H1 (cell line): ENCODE measurements at regions not wholly inside any gene's neighbourhood (a gene's known extent, or its start where the extent isn't known, plus 50 kb on each side); places are given as distances from the start of the nearest gene placed in this dataset.

Experiments
- CBX5 ChIP-seq: fragments of 300-800, 300-1000 bp; sonication (generic); IDR thresholded peaks from 2 replicates; pipeline ENCODE4 v1.7.1; 2016; ENCODE audit warnings: antibody characterized with exemption, low read length, low read depth
- POU5F1 ChIP-seq: IDR thresholded peaks from 2 replicates; pipeline ENCODE4 v1.6.1; 2011; ENCODE audit warnings: low read depth, mild to moderate bottlenecking, low read length, moderate library complexity
- RAD21 ChIP-seq, 2 experiments: IDR thresholded peaks in 1 of 2; conservative IDR thresholded peaks in 1 of 2; 2 replicates each; pipeline ENCODE4 v1.6.1; 2011; ENCODE audit warnings: low read depth in 2 of 2, low read length in 2 of 2, improper control_type of control experiment in 1 of 2, inconsistent platforms in 1 of 2, mild to moderate bottlenecking in 1 of 2, moderate library complexity in 1 of 2
- TF ChIP-seq, protein P1 (sequence below), 3 experiments: IDR thresholded peaks; 1 replicate in 2 of 3; 2 replicates in 1 of 3; pipeline versions ENCODE4 v1.5.1 to v1.6.1; 2011; ENCODE audit warnings: low read length in 3 of 3, mild to moderate bottlenecking in 3 of 3, inconsistent platforms in 2 of 3, low read depth in 1 of 3, moderate library complexity in 1 of 3; ENCODE audit not compliant: insufficient read depth in 1 of 3; ENCODE audit errors: control extremely low read depth in 1 of 3

DNA sequence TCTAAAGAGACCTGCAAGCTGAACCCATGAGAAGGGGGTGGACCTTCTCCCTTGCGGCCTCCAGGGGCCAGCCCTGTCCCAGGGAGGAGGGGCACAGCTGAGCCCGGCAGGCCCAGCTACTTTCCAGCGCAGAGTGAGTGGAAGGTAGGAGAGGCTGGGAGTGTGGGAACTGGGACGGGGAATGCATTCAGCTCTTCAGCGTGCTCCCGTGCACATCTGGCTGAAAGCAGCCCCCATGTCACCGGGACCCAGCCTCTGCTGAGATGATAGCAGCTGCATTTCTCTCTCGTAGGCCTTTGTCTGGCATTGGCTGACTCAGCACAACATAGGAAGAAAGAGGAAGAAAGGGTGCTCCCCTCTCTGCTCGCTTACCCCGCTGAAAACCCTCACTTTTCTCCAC lies 951.5 kb downstream of the TBC1D22A start (continued):
- TF ChIP-seq RAD21 (IDR thresholded peaks at IDR 0.05 in 1 of 2, conservative IDR thresholded peaks at IDR 0.05 in 1 of 2; ENCODE audit: low read depth in 2 of 2, low read length in 2 of 2) (peak in 1 of 2 experiments; percentile 30; a peak in 1 of 4 replicates), POU5F1 (no peak), CBX5 (no peak)
- TF ChIP-seq, protein P1, sequence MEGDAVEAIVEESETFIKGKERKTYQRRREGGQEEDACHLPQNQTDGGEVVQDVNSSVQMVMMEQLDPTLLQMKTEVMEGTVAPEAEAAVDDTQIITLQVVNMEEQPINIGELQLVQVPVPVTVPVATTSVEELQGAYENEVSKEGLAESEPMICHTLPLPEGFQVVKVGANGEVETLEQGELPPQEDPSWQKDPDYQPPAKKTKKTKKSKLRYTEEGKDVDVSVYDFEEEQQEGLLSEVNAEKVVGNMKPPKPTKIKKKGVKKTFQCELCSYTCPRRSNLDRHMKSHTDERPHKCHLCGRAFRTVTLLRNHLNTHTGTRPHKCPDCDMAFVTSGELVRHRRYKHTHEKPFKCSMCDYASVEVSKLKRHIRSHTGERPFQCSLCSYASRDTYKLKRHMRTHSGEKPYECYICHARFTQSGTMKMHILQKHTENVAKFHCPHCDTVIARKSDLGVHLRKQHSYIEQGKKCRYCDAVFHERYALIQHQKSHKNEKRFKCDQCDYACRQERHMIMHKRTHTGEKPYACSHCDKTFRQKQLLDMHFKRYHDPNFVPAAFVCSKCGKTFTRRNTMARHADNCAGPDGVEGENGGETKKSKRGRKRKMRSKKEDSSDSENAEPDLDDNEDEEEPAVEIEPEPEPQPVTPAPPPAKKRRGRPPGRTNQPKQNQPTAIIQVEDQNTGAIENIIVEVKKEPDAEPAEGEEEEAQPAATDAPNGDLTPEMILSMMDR (IDR thresholded peaks at IDR 0.05; ENCODE audit: control extremely low read depth in 1 of 3, insufficient read depth in 1 of 3, low read depth in 1 of 3, low read length in 3 of 3), result peak in 1 of 3 experiments; percentile 8; a peak in 1 of 4 replicates
